GM21619 (cell line): ENCODE measurements at regions not wholly inside any gene's neighbourhood (a gene's known extent, or its start where the extent isn't known, plus 50 kb on each side); places are given as distances from the start of the nearest gene placed in this dataset.
"Not testable (repeated sequence)": the region's sequence is repeated elsewhere in the genome, so short reads cannot be mapped to it uniquely, and the experiment has no call there.

ENCODE experiments used
- ATAC-seq: cut with Tn5 transposase; IDR thresholded peaks from one replicate; pipeline ENCODE4 v1.9.1; 2021; ENCODE audit not compliant: unreplicated experiment

DNA sequence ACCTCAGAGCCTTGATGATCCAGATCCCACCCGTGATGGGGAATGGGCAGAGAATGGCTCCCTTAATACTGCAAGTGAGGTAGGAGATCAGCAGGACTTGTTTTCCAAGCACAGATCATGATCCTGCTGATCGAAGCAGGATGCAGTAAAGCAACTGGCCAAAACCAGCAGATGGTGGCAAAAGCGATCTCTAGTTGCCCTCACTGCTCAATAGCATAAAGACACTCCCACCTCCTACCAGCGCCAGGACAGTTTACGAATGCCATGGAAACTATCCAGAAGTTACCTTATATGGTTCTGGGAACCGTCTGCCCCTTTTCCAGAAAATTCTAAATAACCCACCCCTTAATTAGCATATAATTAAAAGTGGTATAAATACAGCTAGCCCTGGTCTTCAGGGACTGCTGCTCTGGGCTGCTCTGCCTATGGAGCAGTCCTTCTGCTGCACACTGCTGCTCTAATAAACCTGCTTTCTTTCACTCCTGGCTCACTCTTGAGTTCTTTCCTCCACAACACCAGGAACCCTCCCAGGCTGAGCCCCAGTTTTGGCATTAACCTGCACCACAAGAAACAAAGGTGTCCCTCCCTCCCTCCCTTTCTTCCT lies 415.8 kb downstream of the PREX1 start:
- ATAC-seq, result no peak

DNA sequence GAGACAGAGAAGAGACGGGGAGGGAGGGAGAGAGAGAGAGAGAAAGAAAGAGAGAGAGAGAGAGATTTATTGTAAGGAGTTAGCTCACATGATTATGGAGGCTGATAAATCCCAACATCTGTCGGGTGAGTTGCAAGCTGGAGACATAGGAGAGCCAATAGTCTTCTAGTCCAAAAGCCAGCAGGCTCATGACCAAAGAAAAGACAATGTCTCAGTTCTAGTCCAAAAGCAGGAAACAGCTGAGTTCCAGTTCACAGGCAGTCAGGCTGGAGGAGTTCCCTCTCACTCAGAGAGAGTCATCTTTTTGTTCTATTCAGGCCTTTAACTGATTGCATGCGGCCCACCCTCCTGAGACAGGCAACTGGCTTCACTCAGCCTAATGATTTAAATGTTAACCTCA lies 416.6 kb downstream of the PREX1 start:
- ATAC-seq, result no peak

DNA sequence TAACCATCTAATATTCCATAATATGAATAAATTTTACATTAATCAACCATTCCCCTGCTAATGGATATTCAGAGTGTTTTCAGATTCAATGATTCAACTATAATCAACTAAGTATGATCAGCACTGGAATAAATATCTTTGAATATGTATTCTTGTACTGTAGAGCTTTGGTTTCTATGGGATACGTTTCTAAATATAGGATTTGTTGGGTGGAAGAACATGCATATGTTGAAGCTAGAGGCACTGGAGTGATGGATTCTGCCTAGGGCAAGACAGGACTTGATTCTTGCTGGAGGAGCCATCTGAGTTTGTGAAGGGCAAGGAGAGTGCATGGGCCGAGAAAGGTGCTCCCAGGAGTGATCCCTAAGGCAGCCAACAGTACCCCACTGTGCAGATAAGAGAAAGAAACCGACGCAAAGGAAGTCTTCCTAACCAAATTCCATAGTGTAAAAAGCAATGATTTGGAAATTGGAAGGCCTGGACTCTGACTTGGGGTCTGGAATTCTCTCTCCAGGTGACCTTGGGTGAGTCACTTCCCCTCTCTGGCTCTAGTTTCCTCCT lies 418.7 kb downstream of the PREX1 start:
- no peak for ATAC-seq

DNA sequence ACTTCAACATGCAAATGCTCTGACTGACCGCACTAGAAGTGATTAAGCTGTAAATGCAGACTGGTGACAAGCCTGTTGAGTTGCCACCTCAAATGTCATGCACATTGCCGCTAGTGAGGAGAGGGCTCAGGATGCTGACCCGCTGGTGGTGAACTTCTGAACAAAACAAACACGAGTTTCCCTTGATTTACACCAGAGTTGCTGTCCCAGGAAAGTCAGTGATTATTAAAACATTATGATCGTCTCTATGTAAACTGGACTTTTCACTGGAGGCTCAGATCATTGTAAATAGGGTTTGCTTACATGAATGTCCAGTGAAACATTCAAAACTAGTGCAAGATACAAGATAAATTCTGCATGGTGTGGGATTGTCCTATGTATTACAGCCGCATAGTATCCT lies 420.1 kb downstream of the PREX1 start:
- ATAC-seq, result no peak

DNA sequence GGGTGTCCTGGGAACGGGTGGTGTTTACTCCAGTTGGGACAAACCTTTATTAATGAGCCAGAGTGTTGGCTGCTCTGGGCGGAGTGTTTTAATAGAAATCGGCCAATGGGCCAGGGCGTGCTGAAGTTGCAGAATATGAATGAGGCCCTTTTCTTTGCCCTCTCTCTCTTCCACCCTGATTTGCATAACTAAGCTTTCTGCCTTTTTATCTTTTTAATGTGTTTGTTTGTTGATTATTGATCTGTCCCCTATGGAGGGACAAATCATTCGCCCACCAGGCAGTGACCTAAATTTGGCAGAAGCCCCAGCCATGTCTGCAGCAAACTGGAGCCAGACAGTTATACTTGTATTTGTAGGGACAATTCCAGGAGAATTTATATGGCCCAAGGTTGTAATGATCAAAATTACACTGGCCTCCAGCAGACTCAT lies 420.9 kb downstream of the PREX1 start:
- no peak for ATAC-seq

DNA sequence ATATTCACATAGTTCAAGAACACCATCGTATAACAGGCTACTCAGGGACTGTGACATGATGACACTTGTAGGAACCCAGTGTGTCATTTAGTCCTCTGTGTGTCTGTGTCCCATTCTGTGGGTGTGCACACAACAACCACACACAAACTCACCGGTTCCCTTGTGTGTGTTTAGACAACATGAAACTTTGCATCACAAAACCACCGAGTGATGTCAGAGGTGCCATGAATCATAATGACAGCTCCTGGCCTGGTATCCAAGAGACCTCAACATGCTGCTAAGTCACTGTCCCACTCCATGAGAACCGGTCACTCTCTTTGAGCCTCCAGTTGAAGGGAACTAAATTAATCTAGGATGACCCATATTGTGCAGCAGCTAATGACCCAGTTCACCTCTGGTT lies 421.3 kb downstream of the PREX1 start:
- no peak for ATAC-seq

DNA sequence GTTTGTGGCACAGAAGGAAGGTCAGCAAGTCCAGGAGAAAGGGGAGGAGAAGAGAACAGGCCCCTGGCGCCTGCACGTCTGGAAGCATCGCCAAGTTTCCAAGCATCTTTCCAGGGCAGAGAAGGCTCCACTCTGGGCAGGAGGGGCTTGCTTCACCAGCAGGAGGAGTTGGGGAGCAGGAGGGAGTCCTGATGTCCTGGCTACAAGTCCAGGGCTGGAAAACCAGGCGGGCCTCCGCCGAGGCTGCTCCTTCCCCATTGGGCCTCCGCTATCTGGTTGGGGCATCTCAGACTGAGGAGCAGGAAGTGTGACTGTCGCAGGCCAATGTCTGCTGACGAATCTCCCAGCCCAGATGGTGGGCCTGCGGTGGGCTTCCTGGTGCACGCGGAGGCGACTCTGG lies 421.9 kb downstream of the PREX1 start:
- no peak for ATAC-seq

DNA sequence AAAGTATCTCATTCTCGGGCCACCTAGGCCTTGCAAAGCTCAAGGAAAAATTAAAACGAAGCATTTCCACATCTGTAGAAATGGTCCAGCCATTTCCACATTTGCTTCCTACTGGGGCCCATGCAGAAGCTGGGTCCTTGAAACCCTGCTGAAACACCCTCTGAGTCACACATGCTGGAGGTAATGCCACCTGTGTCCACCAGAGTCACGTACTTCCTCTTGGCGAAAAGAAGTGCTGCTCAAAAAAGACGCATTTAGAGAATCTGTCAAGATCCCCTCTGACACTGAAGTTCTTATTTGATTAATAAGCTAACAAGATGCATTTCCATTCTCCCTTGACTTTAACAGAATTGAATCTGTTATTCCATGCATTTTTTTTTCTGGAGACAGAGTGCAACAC lies 423.2 kb downstream of the PREX1 start:
- no peak for ATAC-seq

DNA sequence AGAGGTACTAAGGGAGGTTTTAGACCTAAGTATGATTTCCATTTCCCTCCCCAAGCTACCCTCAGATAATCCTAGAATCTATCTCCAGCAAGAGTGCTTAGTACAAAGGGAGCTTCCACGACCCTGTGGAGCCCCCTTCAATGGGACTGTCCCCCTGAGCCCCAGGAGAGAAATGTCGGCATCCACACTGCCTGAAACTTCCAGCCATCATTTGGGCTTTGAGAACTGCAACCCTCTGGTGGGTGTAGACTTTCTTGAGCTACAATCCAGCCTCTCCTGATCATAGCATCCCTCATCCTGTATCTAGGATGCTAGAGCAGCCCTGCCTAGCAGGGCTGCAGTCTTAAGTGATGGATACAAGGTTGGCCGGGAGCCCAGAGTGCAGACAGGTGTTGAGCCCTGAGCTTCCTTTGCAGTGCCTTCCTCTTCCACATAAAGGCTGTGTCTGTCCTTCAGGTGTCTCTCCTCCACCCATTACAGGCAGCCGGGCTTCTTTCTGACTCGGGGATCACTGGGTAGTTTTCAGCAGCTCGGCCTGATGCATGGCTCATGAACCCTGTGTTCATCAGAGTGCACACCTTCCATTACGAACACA lies 424.5 kb downstream of the PREX1 start:
- no peak for ATAC-seq

DNA sequence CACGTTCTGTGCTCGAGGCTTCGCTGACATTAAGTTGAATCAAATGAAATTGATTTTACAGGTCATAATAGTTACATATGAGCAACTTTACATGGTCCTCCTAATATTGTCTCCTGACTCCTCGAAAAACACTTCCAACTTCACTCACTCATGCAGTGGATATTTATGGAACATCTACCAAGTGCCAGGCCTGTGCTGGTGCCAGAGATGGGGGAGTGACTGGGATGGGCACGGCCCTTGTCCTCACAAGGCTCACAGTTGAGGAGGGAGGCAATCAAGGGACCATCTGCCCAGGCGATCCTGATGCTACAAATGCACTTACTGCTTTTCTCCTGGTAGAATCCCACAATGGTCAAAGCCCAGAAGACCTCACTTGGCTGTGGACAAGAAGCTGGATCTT lies 426.4 kb downstream of the PREX1 start:
- ATAC-seq, result no peak

DNA sequence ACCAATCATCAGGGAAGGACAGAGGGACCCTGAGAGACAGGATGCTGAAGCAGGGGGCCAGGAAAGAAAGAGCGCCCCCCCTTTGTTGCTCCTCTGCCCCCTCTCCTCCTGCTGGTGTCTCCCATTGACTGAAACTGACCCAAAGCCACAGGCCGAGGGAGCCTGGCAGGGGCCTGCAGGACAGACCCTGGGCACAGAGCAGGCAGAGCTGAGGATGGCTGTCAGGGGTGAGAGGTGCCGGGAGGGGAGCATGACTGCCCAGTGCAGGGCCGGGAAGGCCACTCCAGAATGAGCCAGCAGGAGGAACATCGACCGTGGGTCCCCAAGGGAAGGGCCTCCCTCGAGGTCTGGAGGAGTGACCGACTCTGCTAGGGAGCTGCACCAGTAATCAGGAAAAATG lies 427.8 kb downstream of the PREX1 start:
- no peak for ATAC-seq

DNA sequence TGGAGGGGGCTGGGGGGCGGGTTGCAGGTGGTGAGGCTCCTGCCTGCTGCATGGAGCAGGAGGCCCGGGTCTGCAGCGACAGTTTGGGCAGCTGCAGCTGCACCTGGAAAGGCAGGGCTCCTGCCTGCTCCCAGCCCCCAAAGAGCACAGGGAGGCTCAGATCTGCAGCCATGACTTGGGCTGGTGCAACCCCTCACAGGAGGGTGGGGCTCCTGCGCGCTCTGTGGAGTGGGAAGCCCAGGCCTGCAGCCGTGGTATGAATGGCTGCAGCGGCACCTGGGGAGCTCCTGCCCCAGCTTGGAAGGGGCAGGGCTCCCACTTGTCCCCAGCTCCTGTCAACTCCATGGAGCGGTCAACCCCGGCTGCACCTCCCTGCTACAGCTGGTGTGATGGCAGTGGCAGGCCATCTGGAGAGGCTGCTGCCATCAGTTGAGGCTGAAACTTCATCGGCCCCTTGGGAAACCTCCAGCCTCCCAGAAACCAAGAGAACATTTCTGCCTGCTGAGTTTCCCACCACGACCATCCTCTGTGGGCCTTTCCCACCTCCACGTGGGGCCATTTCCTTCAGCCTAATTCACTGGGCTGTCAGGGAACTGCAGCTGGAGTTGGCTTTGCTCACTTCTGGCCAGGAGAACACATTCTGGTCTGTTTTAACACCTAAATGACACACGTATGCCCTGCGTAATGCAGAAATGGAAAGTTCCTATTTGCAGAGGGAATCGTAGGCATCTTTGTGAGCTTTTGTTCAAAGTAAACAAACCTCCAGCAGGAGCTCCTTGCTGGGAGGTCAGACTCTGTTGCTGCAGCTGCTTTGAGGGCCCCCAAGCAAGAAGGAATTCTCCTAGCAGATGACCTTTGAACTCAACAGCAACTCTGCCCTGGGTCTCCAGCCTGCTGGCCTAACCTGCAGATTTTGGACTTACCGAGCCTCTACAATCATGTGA lies 429.0 kb downstream of the PREX1 start:
- ATAC-seq, result no peak

DNA sequence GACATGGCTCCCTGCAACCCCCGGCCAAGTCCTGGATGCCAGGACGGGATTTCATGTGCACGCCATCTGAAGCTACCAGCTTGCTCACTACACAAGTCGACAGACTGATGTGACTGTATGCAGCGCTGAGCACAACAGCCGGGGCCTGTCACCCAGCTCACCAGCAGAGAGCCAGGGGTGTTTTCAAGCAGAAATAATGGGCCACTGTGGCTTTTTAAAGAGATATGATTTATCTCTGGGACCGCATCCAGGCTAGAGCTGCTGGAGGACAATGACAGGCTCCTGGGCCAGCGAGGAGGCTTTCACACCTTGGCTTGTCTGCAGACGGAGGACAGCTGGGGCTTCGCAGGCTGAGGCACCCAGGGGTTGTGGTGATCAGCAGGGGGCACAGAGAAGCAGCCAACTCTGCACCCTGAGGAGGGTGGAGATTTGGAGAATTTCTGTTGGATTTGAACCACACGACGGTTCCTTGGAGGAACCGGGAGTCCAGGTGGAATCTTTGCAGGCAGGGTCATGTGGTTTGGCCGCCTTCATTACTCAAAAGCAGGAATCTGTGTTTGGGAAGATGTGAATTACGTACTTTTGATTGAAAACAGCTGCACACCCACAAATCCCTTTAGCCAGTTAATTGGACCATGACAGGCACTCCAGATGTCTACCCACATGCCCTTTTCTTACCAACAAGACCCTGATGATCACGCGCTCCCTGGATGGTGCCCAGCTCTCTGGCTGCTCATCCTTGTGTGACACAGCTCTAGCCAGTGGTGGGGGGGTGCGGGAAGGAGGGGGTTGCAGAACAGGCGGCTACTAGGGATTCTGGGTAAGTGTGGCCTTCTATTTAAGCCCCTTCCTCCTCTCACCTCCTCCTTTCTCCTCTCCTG lies 430.6 kb downstream of the PREX1 start:
- ATAC-seq, result not testable (repeated sequence)

DNA sequence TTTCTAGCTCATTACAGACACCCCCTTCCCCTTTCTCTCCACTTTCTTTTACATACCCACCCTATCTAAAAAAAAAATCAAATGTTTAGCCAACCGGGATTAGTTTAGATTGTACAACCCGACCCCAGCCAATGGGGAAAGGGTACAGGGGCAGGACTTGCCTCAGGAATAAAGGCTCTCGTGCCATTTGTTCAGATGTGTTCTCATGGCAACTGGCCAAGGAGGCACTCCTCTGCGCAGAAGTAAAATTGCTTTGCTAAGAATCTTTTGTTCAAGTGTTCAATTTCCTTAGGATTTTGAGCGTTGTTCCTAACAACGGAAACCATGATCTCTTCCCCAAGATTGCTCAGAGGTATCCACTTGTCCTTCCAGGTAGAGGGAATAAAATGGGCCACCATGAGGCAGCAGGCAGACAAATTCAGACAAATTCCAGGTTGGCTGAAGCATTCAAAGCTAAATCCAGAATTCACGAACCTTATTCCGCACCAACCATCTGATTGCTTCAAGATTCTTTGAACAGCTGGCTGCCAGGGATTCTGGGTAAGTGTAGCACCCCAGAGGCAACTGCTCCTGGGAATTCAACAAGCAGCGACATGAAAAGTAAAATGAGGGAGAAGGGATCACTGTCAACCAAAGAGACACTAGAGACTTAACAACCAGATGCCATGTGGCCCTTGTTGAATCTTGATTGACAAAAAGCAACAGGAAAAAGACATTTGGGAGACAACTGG lies 431.8 kb downstream of the PREX1 start:
- ATAC-seq, result no peak

DNA sequence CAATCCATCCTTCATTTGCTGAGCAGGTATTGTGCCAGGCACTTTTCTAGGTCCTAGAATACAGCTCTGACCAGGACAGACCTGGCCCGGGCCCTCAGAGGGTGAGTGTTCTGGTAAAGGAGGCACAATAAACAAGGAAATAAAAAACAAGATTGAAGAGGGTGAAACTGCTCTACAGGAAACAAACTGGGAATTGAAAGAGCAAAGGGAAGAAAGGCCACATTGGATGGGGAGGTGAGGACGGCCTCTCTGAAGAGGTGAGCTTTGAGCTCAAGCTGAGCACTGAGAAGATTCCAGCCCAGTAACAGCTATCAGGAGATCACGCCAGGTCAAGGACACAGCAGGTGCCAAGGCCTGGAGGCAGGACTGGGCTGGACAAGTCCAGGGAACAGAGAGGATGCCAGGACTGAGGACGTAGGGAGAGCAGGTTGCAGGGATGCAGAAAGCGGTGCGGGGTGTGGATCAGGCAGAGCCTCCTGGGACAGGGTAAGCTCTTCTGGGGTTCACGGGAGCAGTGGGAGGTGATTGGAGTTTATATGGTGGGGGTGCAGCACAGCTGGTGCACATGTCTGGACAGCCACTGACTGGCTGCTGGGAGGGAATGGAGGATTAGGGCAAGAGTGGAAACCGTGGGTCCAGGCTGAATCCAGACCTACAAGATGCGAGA lies 433.3 kb downstream of the PREX1 start:
- ATAC-seq, result no peak

DNA sequence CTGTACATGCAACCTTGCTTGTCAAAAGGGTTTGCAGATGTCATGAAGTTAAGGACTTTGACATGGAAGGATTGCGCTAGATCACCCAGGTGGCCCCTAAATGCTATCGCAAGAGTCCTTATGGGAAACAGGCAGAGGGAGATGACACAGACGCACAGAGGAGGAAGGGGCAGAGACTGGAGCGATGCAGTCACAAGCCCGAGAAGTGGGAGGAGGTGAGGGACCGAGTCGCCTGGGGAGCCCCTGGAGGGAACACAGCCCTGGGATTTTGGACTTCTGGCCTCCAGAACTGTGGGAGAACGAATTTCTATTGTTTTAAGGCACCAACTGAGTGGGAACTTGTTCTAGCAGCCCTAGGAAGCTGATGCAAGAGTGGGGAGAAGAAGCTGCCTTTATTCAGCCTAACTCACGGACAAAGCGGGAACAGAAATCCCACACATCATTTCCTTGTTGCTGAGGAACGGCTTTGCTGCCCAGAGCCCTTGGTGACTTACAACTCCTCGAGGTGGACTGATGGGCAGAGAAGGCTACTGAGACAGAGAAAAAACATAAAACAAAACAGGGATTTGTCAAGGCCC lies 434.0 kb downstream of the PREX1 start:
- ATAC-seq, result no peak

DNA sequence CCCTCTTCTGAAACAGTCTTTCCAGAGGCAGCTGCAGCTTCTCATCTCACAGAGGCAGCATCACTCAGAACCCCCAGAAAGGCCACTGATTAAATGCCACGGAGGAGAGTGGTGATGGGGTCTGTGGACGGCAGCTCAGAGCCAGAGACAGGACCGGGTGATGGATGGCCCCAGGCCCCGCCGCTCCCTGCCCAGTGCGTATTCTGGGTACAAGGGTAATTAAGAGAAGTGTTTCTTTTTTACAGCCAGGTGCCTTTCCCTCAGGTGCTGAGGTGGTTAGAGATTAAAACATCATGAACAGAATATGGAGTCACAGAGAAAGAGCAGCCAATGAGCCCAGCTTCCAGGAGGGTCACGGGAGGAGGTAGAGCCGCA lies 434.5 kb downstream of the PREX1 start:
- ATAC-seq, result no peak

DNA sequence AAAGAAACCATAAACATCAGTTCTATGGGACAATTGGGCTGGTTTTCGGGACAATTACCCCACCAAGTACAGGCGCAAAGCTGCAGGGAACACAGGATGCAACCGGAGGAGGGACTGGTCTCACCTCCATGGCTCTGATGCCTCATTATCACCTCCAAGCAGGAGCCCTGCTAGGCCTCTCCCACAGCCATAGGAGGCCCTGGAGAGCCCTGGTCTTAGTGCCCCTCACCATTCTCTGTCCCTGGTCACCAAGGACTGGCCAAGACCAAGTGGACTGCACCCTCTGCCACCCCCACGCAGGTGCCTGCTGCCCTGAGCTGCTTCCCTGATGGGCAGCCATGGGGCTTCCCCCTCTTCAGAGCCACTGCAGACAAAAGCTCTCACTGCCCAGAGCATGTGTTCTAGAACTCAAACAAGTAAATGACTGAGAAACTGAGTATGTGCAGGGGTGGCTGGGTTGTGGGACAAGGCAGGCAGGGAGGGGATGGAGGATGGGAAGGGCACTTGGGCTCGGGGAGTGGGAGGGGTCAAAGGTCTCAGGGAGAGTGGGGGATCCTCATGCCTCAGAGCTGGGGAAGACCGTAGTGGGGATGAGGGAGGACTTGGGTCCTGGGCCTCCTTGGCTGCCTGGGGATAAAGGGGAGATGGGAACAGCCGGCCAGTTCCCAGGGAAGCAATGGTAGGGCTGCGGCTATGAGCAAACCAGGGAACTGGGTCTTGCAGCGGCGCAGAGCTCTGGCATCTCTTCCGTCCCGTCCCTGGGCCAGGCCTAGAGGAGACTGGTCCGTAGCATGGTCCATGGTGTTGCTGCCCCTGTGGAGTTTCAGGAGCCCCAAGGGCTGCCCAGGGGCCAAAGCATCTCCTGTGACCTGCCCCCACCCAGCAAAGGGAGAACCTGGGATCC lies 435.1 kb downstream of the PREX1 start:
- ATAC-seq, result no peak
